ENCODE measurements at regions not wholly inside any gene's neighbourhood (a gene's known extent, or its start where the extent isn't known, plus 50 kb on each side); places are given as distances from the start of the nearest gene placed in this dataset.
"Not testable (repeated sequence)": the region's sequence is repeated elsewhere in the genome, so short reads cannot be mapped to it uniquely, and the experiment has no call there.

DNA sequence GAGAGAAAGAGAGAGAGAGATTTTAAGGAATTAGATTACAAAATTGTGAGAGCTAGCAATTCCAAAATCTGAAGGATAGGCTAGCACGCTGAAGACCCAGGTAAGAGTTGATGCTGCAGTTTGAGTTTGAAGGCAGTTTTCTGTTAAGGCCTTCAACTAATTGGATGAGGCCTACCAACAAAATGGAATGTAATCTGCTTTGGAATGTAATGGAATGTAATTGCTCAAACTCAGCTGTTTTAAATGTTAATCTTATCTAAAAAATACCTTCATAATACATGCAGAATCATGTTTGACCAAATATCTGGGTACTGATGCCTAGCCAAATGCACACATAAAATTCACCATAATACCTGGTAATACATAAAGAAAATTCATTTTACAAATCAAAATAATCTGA is 976.1 kb downstream of the LTN1 start:
- Histone ChIP-seq H3K27ac (ENCODE audit: low read depth, low read length) (no peak overlapping the region), H3K9ac (ENCODE audit: low read length) (no peak overlapping the region), H3K79me2 (ENCODE audit: insufficient read depth, low read length) (no peaks in the 10 kb centered on the region), H4K20me1 (ENCODE audit: insufficient read depth, low read length) (no peaks in the 10 kb centered on the region), H3K4me3 (ENCODE audit: insufficient read depth, low read depth, low read length) (no peak overlapping the region), H2AFZ (ENCODE audit: low read depth, low read length) (no peak overlapping the region), H3K27me3 (ENCODE audit: insufficient read depth, low read length) (no peaks in the 10 kb centered on the region), H3K9me3 (ENCODE audit: insufficient read depth, low read depth, low read length) (no peaks in the 10 kb centered on the region), H3K4me2 (ENCODE audit: low read length) (no peak overlapping the region), H3K36me3 (ENCODE audit: insufficient read depth, low read length) (no peaks in the 10 kb centered on the region), H3K4me1 (ENCODE audit: insufficient read depth, low read length) (no peaks in the 10 kb centered on the region)
- H3K27ac Mint-ChIP-seq (ENCODE audit: unreplicated experiment), result no peak overlapping the region
- peak; percentile 2 for DNase-seq (ENCODE audit: low read depth)
- no peak for FAIRE-seq
- TF ChIP-seq CTCF (IDR thresholded peaks at IDR 0.05; ENCODE audit: insufficient read depth, low read depth, low read length) (no peak), EZH2 (IDR thresholded peaks at IDR 0.05; ENCODE audit: insufficient read depth, low read length) (no peak)
- H3K36me3 Mint-ChIP-seq (ENCODE audit: low read depth, unreplicated experiment), result no peaks in the 10 kb centered on the region
- H3K4me3 Mint-ChIP-seq (ENCODE audit: unreplicated experiment), result no peak overlapping the region
- H3K9me3 Mint-ChIP-seq (ENCODE audit: unreplicated experiment), result no peaks in the 10 kb centered on the region
- H3K4me1 Mint-ChIP-seq (ENCODE audit: low read depth, unreplicated experiment), result no peaks in the 10 kb centered on the region
- no peaks in the 10 kb centered on the region for H3K27me3 Mint-ChIP-seq (ENCODE audit: low read depth, unreplicated experiment)

DNA sequence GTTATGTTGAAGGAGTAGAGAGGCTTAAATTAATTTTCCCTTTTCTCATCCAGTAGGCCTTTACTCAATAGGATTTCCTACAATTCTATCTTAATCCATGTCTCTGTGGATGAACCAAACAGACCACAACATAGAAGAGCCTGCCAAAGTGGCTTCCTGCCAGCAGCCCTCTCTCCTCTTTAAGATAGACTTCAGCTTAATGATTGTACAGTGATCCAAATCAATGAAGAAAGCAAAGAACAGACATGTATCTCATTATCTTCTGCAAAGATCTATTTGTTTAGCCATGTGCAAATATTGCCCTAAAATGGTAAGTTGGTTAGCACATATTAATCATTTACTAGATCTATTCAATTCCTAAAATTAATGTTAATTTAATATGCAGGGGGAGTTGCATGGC is 979.6 kb downstream of the LTN1 start:
- H3K4me2 ChIP-seq (ENCODE audit: low read length); H3K27me3 ChIP-seq (ENCODE audit: insufficient read depth, low read length); H3K27ac Mint-ChIP-seq (ENCODE audit: unreplicated experiment); H4K20me1 ChIP-seq (ENCODE audit: insufficient read depth, low read length); H3K79me2 ChIP-seq (ENCODE audit: insufficient read depth, low read length); H3K36me3 Mint-ChIP-seq (ENCODE audit: low read depth, unreplicated experiment); DNase-seq (ENCODE audit: low read depth); H3K4me3 ChIP-seq (ENCODE audit: insufficient read depth, low read depth, low read length); H2AFZ ChIP-seq (ENCODE audit: low read depth, low read length); H3K27me3 Mint-ChIP-seq (ENCODE audit: low read depth, unreplicated experiment); H3K36me3 ChIP-seq (ENCODE audit: insufficient read depth, low read length); H3K4me3 Mint-ChIP-seq (ENCODE audit: unreplicated experiment); H3K9me3 Mint-ChIP-seq (ENCODE audit: unreplicated experiment); FAIRE-seq; H3K9ac ChIP-seq (ENCODE audit: low read length); H3K27ac ChIP-seq (ENCODE audit: low read depth, low read length); H3K4me1 ChIP-seq (ENCODE audit: insufficient read depth, low read length); H3K4me1 Mint-ChIP-seq (ENCODE audit: low read depth, unreplicated experiment); H3K9me3 ChIP-seq (ENCODE audit: insufficient read depth, low read depth, low read length): not testable (repeated sequence)

DNA sequence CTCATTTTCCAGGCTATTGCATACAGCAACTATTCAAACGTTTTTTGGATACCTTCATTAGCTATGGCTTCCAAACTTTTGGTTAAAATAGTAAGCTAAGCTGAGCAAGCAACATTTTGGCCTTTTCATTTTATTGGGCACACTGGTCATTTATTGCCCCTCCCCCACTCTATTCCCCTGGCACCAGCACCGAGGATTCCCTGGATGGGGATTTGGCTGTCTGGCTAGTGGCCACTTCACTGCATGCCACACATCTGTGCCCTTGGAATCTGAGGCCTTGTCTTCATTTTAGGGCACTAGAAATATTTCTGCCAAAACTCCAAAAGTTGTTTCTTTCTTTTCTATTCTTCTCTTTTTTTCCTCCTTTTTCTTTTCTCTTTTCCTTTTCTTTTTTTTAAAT is 980.7 kb downstream of the LTN1 start:
- H3K27ac ChIP-seq (ENCODE audit: low read depth, low read length); H3K4me3 ChIP-seq (ENCODE audit: insufficient read depth, low read depth, low read length); H3K9ac ChIP-seq (ENCODE audit: low read length); H3K36me3 Mint-ChIP-seq (ENCODE audit: low read depth, unreplicated experiment); H3K27me3 ChIP-seq (ENCODE audit: insufficient read depth, low read length); H3K79me2 ChIP-seq (ENCODE audit: insufficient read depth, low read length); H3K27ac Mint-ChIP-seq (ENCODE audit: unreplicated experiment); DNase-seq (ENCODE audit: low read depth); H3K4me1 Mint-ChIP-seq (ENCODE audit: low read depth, unreplicated experiment); H3K9me3 Mint-ChIP-seq (ENCODE audit: unreplicated experiment); H3K4me1 ChIP-seq (ENCODE audit: insufficient read depth, low read length); H2AFZ ChIP-seq (ENCODE audit: low read depth, low read length); H4K20me1 ChIP-seq (ENCODE audit: insufficient read depth, low read length); H3K27me3 Mint-ChIP-seq (ENCODE audit: low read depth, unreplicated experiment); H3K4me3 Mint-ChIP-seq (ENCODE audit: unreplicated experiment); H3K9me3 ChIP-seq (ENCODE audit: insufficient read depth, low read depth, low read length); FAIRE-seq; H3K4me2 ChIP-seq (ENCODE audit: low read length); H3K36me3 ChIP-seq (ENCODE audit: insufficient read depth, low read length): not testable (repeated sequence)

- H3K27ac ChIP-seq (ENCODE audit: low read depth, low read length); H3K27ac Mint-ChIP-seq (ENCODE audit: unreplicated experiment); FAIRE-seq; H3K36me3 Mint-ChIP-seq (ENCODE audit: low read depth, unreplicated experiment); H3K9ac ChIP-seq (ENCODE audit: low read length); H3K4me3 ChIP-seq (ENCODE audit: insufficient read depth, low read depth, low read length); H3K4me2 ChIP-seq (ENCODE audit: low read length); H3K4me3 Mint-ChIP-seq (ENCODE audit: unreplicated experiment); H3K27me3 ChIP-seq (ENCODE audit: insufficient read depth, low read length); H3K36me3 ChIP-seq (ENCODE audit: insufficient read depth, low read length); H3K27me3 Mint-ChIP-seq (ENCODE audit: low read depth, unreplicated experiment); H4K20me1 ChIP-seq (ENCODE audit: insufficient read depth, low read length); DNase-seq (ENCODE audit: low read depth); H3K79me2 ChIP-seq (ENCODE audit: insufficient read depth, low read length); H2AFZ ChIP-seq (ENCODE audit: low read depth, low read length); H3K9me3 Mint-ChIP-seq (ENCODE audit: unreplicated experiment); H3K4me1 ChIP-seq (ENCODE audit: insufficient read depth, low read length); H3K9me3 ChIP-seq (ENCODE audit: insufficient read depth, low read depth, low read length); H3K4me1 Mint-ChIP-seq (ENCODE audit: low read depth, unreplicated experiment): not testable (repeated sequence)
Observed at GRCh38 chr21:28008245-28008644, 984.4 kb downstream of the LTN1 start.

DNA sequence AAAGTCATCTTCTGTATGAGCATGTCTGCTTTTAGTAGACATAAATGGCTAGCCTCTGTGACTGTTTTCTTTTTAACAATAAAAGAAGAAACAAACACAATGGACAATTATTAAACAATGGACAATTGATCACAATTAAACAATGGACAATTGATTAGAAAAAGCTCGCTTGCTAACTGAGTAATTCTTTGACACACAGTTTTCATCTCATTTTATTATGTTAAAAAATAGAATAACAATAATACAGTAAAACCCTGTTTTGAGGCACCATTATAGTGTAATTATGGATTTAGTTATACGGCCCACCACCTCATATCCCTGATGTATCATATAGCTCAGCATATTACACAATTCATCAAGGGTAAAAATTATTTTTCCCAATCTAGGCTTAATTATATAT is 989.0 kb downstream of the LTN1 start:
- not testable (repeated sequence) for H3K4me3 Mint-ChIP-seq (ENCODE audit: unreplicated experiment); H3K4me1 ChIP-seq (ENCODE audit: insufficient read depth, low read length); H3K36me3 Mint-ChIP-seq (ENCODE audit: low read depth, unreplicated experiment); H3K79me2 ChIP-seq (ENCODE audit: insufficient read depth, low read length); H3K9me3 ChIP-seq (ENCODE audit: insufficient read depth, low read depth, low read length); H3K27ac Mint-ChIP-seq (ENCODE audit: unreplicated experiment); H3K27me3 ChIP-seq (ENCODE audit: insufficient read depth, low read length); H3K27me3 Mint-ChIP-seq (ENCODE audit: low read depth, unreplicated experiment); H3K9me3 Mint-ChIP-seq (ENCODE audit: unreplicated experiment); H3K9ac ChIP-seq (ENCODE audit: low read length); H3K4me1 Mint-ChIP-seq (ENCODE audit: low read depth, unreplicated experiment); H3K27ac ChIP-seq (ENCODE audit: low read depth, low read length); H3K36me3 ChIP-seq (ENCODE audit: insufficient read depth, low read length); H3K4me3 ChIP-seq (ENCODE audit: insufficient read depth, low read depth, low read length); FAIRE-seq; DNase-seq (ENCODE audit: low read depth); H2AFZ ChIP-seq (ENCODE audit: low read depth, low read length); H4K20me1 ChIP-seq (ENCODE audit: insufficient read depth, low read length); H3K4me2 ChIP-seq (ENCODE audit: low read length)

DNA sequence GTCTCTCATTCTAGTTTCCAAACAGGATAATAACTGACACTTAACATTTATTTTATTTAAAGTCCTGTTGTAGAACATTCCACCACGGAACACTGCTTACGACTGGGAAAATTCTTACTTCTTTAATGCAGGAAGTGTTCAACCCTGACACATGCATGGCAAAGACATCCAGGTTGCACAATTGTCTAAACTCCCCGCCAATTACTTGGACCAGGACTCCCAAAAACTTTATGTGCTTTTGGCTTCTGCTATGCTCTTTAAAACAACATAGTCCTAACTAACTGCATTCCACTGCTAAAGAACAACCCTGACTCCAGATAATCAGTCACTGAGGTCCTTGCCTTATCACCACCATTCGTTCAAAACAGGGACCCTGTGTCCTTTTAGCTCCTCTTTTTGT is 995.8 kb downstream of the LTN1 start:
- H3K4me3 Mint-ChIP-seq (ENCODE audit: unreplicated experiment); H4K20me1 ChIP-seq (ENCODE audit: insufficient read depth, low read length); FAIRE-seq; H3K4me1 ChIP-seq (ENCODE audit: insufficient read depth, low read length); H3K4me2 ChIP-seq (ENCODE audit: low read length); H3K4me1 Mint-ChIP-seq (ENCODE audit: low read depth, unreplicated experiment); H3K27ac Mint-ChIP-seq (ENCODE audit: unreplicated experiment); H3K9me3 ChIP-seq (ENCODE audit: insufficient read depth, low read depth, low read length); H3K9ac ChIP-seq (ENCODE audit: low read length); H3K27me3 ChIP-seq (ENCODE audit: insufficient read depth, low read length); H3K79me2 ChIP-seq (ENCODE audit: insufficient read depth, low read length); H3K4me3 ChIP-seq (ENCODE audit: insufficient read depth, low read depth, low read length); H3K36me3 Mint-ChIP-seq (ENCODE audit: low read depth, unreplicated experiment); DNase-seq (ENCODE audit: low read depth); H3K27me3 Mint-ChIP-seq (ENCODE audit: low read depth, unreplicated experiment); H3K27ac ChIP-seq (ENCODE audit: low read depth, low read length); H3K9me3 Mint-ChIP-seq (ENCODE audit: unreplicated experiment); H2AFZ ChIP-seq (ENCODE audit: low read depth, low read length); H3K36me3 ChIP-seq (ENCODE audit: insufficient read depth, low read length): not testable (repeated sequence)
